IMR-90 (cell line): ENCODE measurements at regions not wholly inside any gene's neighbourhood (a gene's known extent, or its start where the extent isn't known, plus 50 kb on each side); places are given as distances from the start of the nearest gene placed in this dataset.

Experiments
- ATAC-seq: fragments of 200-7000 bp; cut with Tn5 transposase; 2 replicates; pipeline ENCODE4 v1.9.1; 2020; ENCODE audit warnings: low read depth, mild to moderate bottlenecking, moderate library complexity
- BruUV-seq: library from RNA; stranded (reverse); fragments of 400-500 nt; replicated peaks from 2 replicates; lab custom pipeline; 2021; lab: Mats Ljungman, UMichigan
- CTCF ChIA-PET: fragments of 300-600 bp; formaldehyde crosslinking; extraction: SDS; loops from one replicate; lab custom pipeline; 2021; ENCODE audit warnings: antibody characterized with exemption; lab: Yijun Ruan, JAX
- POLR2A ChIA-PET: fragments of 300-600 bp; sonication (Branson Sonifier 250); formaldehyde crosslinking; loops from one replicate; lab custom pipeline; 2022; ENCODE audit warnings: antibody characterized with exemption; ENCODE audit not compliant: unreplicated experiment; lab: Charles Lee
- DNase-seq: peaks from one replicate; pipeline ENCODE4 v3.0.0; 2013
- H2AFZ ChIP-seq: replicated peaks from 2 replicates; pipeline ENCODE3; 2013; ENCODE audit warnings: low read length, mild to moderate bottlenecking; ENCODE audit not compliant: poor library complexity
- H2AK5ac ChIP-seq: 2 replicates; pipeline ENCODE4 v1.6.1; 2013; ENCODE audit warnings: low read depth, low read length, inconsistent platforms
- H2AK9ac ChIP-seq: replicated peaks from 2 replicates; pipeline ENCODE3; 2013; ENCODE audit warnings: mild to moderate bottlenecking, low read depth, low read length, moderate library complexity; ENCODE audit not compliant: poor library complexity
- H2BK120ac ChIP-seq: 2 replicates; pipeline ENCODE4 v1.6.1; 2013; ENCODE audit warnings: low read depth, low read length, inconsistent platforms
- H2BK15ac ChIP-seq: 3 replicates; pipeline ENCODE4 v1.6.1; 2013; ENCODE audit warnings: low read depth, low read length, inconsistent platforms
- H2BK20ac ChIP-seq: 2 replicates; pipeline ENCODE4 v1.6.1; 2013; ENCODE audit warnings: low read depth, mild to moderate bottlenecking, inconsistent platforms, low read length, moderate library complexity
- H2BK5ac ChIP-seq: 2 replicates; pipeline ENCODE4 v1.6.1; 2013; ENCODE audit warnings: mild to moderate bottlenecking, low read depth, low read length, inconsistent platforms; ENCODE audit not compliant: poor library complexity, severe bottlenecking
- H3K14ac ChIP-seq: replicated peaks from 2 replicates; pipeline ENCODE4 v1.6.1; 2013; ENCODE audit warnings: low read depth, low read length, inconsistent platforms
- H3K18ac ChIP-seq: 2 replicates; pipeline ENCODE4 v1.6.1; 2013; ENCODE audit warnings: low read depth, low read length, control low read depth
- H3K23ac ChIP-seq: 2 replicates; pipeline ENCODE4 v1.6.1; 2013; ENCODE audit warnings: low read depth, low read length, inconsistent platforms
- H3K27ac ChIP-seq: 2 replicates; pipeline ENCODE4 v1.5.1; 2013; ENCODE audit warnings: mild to moderate bottlenecking, control low read depth, low read length; ENCODE audit not compliant: insufficient read depth
- H3K27me3 ChIP-seq: 2 replicates; pipeline ENCODE4 v1.6.1; 2013; ENCODE audit warnings: low read length; ENCODE audit not compliant: control insufficient read depth, insufficient read depth
- H3K36me3 ChIP-seq: 2 replicates; pipeline ENCODE4 v1.6.1; 2013; ENCODE audit warnings: low read length, mixed read lengths; ENCODE audit not compliant: control insufficient read depth, insufficient read depth
- H3K4ac ChIP-seq: 2 replicates; pipeline ENCODE4 v1.6.1; 2013; ENCODE audit warnings: low read depth, low read length, inconsistent platforms
- H3K4me1 ChIP-seq: 2 replicates; pipeline ENCODE4 v1.6.1; 2013; ENCODE audit warnings: low read length, mixed read lengths; ENCODE audit not compliant: control insufficient read depth, insufficient read depth
- H3K4me2 ChIP-seq: 2 replicates; pipeline ENCODE4 v1.6.1; 2013; ENCODE audit warnings: low read depth, mild to moderate bottlenecking, control low read depth, low read length, moderate library complexity
- H3K4me3 ChIP-seq: 2 replicates; pipeline ENCODE4 v1.5.1; 2013; ENCODE audit warnings: low read depth, mild to moderate bottlenecking, control low read depth, low read length, moderate library complexity; ENCODE audit not compliant: insufficient read depth
- H3K56ac ChIP-seq: 2 replicates; pipeline ENCODE4 v1.6.1; 2013; ENCODE audit warnings: low read length, inconsistent platforms; ENCODE audit not compliant: insufficient read depth; ENCODE audit errors: extremely low read depth
- H3K79me1 ChIP-seq, 2 experiments: 2 replicates each; pipeline ENCODE4 v1.6.1; 2013; ENCODE audit warnings: low read length in 2 of 2, inconsistent platforms in 1 of 2, low read depth in 1 of 2
- H3K9ac ChIP-seq: 2 replicates; pipeline ENCODE4 v1.6.1; 2013; ENCODE audit warnings: low read depth, low read length, control low read depth
- H3K9me1 ChIP-seq: 2 replicates; pipeline ENCODE4 v1.6.1; 2013; ENCODE audit warnings: low read length, inconsistent platforms; ENCODE audit not compliant: insufficient read depth
- H3K9me3 ChIP-seq: 2 replicates; pipeline ENCODE4 v1.6.1; 2013; ENCODE audit warnings: low read length; ENCODE audit not compliant: control insufficient read depth, insufficient read depth
- H4K20me1 ChIP-seq: 2 replicates; pipeline ENCODE4 v1.6.1; 2013; ENCODE audit warnings: low read length, inconsistent platforms; ENCODE audit not compliant: insufficient read depth
- H4K5ac ChIP-seq: 2 replicates; pipeline ENCODE4 v1.6.1; 2013; ENCODE audit warnings: mild to moderate bottlenecking, low read depth, low read length, control low read depth
- H4K8ac ChIP-seq, 2 experiments: 2 replicates each; pipeline ENCODE4 v1.6.1; 2013; ENCODE audit warnings: low read depth in 2 of 2, low read length in 2 of 2, control low read depth in 1 of 2, inconsistent platforms in 1 of 2
- H4K91ac ChIP-seq: 2 replicates; pipeline ENCODE4 v1.6.1; 2013; ENCODE audit warnings: low read depth, low read length, inconsistent platforms; ENCODE audit not compliant: insufficient read depth
- ELK1 ChIP-seq: fragments of 150-350 bp; IDR thresholded peaks from 2 replicates; pipeline ENCODE4 v1.6.1; 2016; ENCODE audit warnings: low read depth, mild to moderate bottlenecking, low read length, moderate library complexity, borderline replicate concordance
- FOS ChIP-seq: fragments of 150-350 bp; IDR thresholded peaks from 2 replicates; pipeline ENCODE4 v1.6.1; 2016; ENCODE audit warnings: low read depth, low read length
- MAFK ChIP-seq: IDR thresholded peaks from 2 replicates; pipeline ENCODE4 v1.6.1; 2012; ENCODE audit warnings: low read depth, low read length, improper control_type of control experiment
- MAZ ChIP-seq: IDR thresholded peaks from 2 replicates; pipeline ENCODE4 v1.6.1; 2012; ENCODE audit warnings: low read depth, mild to moderate bottlenecking, low read length, improper control_type of control experiment, moderate library complexity, borderline replicate concordance
- POLR2A ChIP-seq: IDR thresholded peaks from 2 replicates; pipeline ENCODE4 v1.6.1; 2012; ENCODE audit warnings: mild to moderate bottlenecking, low read depth, low read length
- RAD21 ChIP-seq: IDR thresholded peaks from 2 replicates; pipeline ENCODE4 v1.6.1; 2012; ENCODE audit warnings: low read length, improper control_type of control experiment
- RCOR1 ChIP-seq: IDR thresholded peaks from 2 replicates; pipeline ENCODE4 v1.6.1; 2012; ENCODE audit warnings: mild to moderate bottlenecking, low read length, improper control_type of control experiment; ENCODE audit not compliant: insufficient replicate concordance
- RFX5 ChIP-seq: IDR thresholded peaks from 2 replicates; pipeline ENCODE4 v1.8.0; 2012; ENCODE audit warnings: low read depth, mild to moderate bottlenecking, low read length, moderate library complexity
- SMC3 ChIP-seq: fragments of 150-350 bp; IDR thresholded peaks from 2 replicates; pipeline ENCODE4 v1.6.1; 2016; ENCODE audit warnings: low read depth, mild to moderate bottlenecking, antibody characterized with exemption, low read length, moderate library complexity
- USF2 ChIP-seq: fragments of 150-350 bp; IDR thresholded peaks from 2 replicates; pipeline ENCODE4 v1.6.1; 2017; ENCODE audit warnings: mild to moderate bottlenecking, antibody characterized with exemption, low read length, low read depth
- WGBS, 2 experiments: methylation state at CpG; one replicate each; pipeline versions ENCODE4 v1.1.5 to v1.1.7; 2013; ENCODE audit warnings: missing lambda C conversion rate in 2 of 2; ENCODE audit not compliant: insufficient read length in 1 of 2; ENCODE audit errors: extremely low coverage in 2 of 2; 5-methylcytosine and 5-hydroxymethylcytosine counted together
- dilution Hi-C: fragments of 300-500 bp; cut with HindIII; formaldehyde crosslinking; loops from one replicate; pipeline ENCODE4 v1.14.3; 2018; ENCODE audit warnings: low sequenced_read_pairs; ENCODE audit not compliant: unreplicated experiment
- in situ Hi-C: fragments of 300-500 bp; cut with MboI; formaldehyde crosslinking; loops from 3 replicates; pipeline ENCODE4 v1.14.3; 2019; ENCODE audit warnings: low sequenced_read_pairs, inconsistent platforms, mixed read lengths
- intact Hi-C: fragments of 100-400 bp; cut with micrococcal nuclease; formaldehyde crosslinking; loops from 2 replicates; pipeline ENCODE4 v1.10.0; 2022
- TF ChIP-seq, protein P1 (sequence below): conservative IDR thresholded peaks from 2 replicates; pipeline ENCODE4 v1.5.1; 2012; ENCODE audit warnings: mild to moderate bottlenecking, low read depth, low read length, improper control_type of control experiment

DNA sequence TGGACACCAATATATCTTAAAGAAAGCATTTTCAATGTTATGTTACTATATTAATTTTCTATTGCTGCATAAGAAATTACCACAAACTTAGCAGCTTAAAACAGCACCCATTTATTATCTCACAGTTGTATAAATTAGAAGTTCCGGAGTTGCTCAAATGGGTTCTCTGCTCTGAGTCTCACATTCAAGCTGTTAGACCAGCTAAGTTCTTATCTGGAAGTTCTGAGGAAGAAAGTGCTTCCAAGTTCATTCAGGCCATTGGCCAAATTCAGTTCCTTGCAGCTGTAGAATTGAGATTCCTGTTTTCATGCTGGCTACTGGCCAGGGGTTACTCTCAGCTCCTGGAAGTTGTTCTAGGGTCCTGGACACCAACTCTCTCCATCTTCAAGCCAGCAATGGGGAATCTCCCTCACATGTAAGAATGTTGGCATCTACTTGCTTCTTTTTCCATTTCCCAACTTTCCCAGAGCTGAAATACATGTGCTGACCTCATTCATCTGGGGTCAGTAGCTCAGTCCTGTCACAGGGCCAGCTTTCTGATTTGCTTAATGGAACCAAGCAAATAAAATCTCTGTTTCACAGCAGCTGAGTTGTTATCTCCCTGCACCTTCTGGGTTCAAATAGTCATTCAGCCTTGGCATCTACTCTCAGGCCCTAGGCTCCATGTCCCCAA is 99.6 kb upstream of the INTU start:
- Histone ChIP-seq H2BK20ac (no peak overlapping the region), H2AK5ac (no peak overlapping the region), H2BK15ac (no peak overlapping the region), H3K27ac (no peak overlapping the region), H2BK5ac (no peak overlapping the region), H3K14ac (no peak overlapping the region), H3K4ac (no peak overlapping the region), H3K56ac (no peak overlapping the region), H3K79me1 (no peaks in the 10 kb centered on the region), H3K23ac (no peak overlapping the region), H4K8ac (no peak overlapping the region), H2BK120ac (no peak overlapping the region), H3K4me1 (peaks cover 3% of the 10 kb centered on the region; the same call in 1 of the 2 replicates), H3K9me3 (peaks cover 2% of the 10 kb centered on the region; the same call in 1 of the 2 replicates), H3K4me3 (no peak overlapping the region), H3K18ac (no peak overlapping the region), H4K91ac (no peak overlapping the region), H3K36me3 (no peaks in the 10 kb centered on the region), H3K9me1 (no peaks in the 10 kb centered on the region), H2AFZ (no peak overlapping the region), H4K20me1 (no peaks in the 10 kb centered on the region), H3K27me3 (peaks cover 2% of the 10 kb centered on the region; the same call in 1 of the 2 replicates), H3K9ac (no peak overlapping the region), H2AK9ac (no peak overlapping the region), H4K5ac (no peak overlapping the region), H3K4me2 (no peak overlapping the region)
- intact Hi-C loops = no loop called here
- no TSS peak for BruUV-seq
- DNase-seq (peak; percentile 17), ATAC-seq (peak; percentile 24; the same call in 1 of the 2 replicates)
- ChIA-PET CTCF (interaction anchor here (0.7 kb wide), 1 partner anchor 10 kb away, joined by 4 read pairs; no protein-coding TSS in a partner anchor), POLR2A (no interaction called here)
- WGBS, 2 experiments = no CpG with 5 or more reads among the region's 1 CpG
- TF ChIP-seq RCOR1 (no peak), SMC3 (no peak), ELK1 (no peak), USF2 (no peak), RAD21 (no peak), POLR2A (no peak), RFX5 (no peak), MAZ (no peak), FOS (no peak), MAFK (no peak)
- TF ChIP-seq, protein P1, sequence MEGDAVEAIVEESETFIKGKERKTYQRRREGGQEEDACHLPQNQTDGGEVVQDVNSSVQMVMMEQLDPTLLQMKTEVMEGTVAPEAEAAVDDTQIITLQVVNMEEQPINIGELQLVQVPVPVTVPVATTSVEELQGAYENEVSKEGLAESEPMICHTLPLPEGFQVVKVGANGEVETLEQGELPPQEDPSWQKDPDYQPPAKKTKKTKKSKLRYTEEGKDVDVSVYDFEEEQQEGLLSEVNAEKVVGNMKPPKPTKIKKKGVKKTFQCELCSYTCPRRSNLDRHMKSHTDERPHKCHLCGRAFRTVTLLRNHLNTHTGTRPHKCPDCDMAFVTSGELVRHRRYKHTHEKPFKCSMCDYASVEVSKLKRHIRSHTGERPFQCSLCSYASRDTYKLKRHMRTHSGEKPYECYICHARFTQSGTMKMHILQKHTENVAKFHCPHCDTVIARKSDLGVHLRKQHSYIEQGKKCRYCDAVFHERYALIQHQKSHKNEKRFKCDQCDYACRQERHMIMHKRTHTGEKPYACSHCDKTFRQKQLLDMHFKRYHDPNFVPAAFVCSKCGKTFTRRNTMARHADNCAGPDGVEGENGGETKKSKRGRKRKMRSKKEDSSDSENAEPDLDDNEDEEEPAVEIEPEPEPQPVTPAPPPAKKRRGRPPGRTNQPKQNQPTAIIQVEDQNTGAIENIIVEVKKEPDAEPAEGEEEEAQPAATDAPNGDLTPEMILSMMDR = no peak
- dilution Hi-C loops = no loop called here
- in situ Hi-C loops = no loop called here
